SU-DHL-6 (cell line): ENCODE measurements at regions not wholly inside any gene's neighbourhood (a gene's known extent, or its start where the extent isn't known, plus 50 kb on each side); places are given as distances from the start of the nearest gene placed in this dataset.

Experiments used
- H2AFZ ChIP-seq: fragments of 200-600 bp; sonication (generic); 2 replicates; pipeline ENCODE4 v1.6.1; 2014; ENCODE audit warnings: low read depth, mild to moderate bottlenecking, moderate library complexity, mixed read lengths, antibody characterized with exemption, low read length; ENCODE audit not compliant: severe bottlenecking
- H3F3A ChIP-seq: fragments of 200-600 bp; shearing (Covaris generic); 2 replicates; pipeline ENCODE4 v1.6.0; 2016; ENCODE audit warnings: antibody characterized with exemption, mild to moderate bottlenecking; ENCODE audit not compliant: insufficient read depth
- H3K27ac ChIP-seq: fragments of 200-600 bp; sonication (generic); 2 replicates; pipeline ENCODE4 v1.5.1; 2016; ENCODE audit warnings: low read depth, mild to moderate bottlenecking, low read length, moderate library complexity, mixed read lengths
- H3K27me3 ChIP-seq: fragments of 200-600 bp; sonication (generic), shearing (Covaris generic); 2 replicates; pipeline ENCODE4 v1.6.0; 2014; ENCODE audit warnings: mild to moderate bottlenecking, low read length
- H3K36me3 ChIP-seq: fragments of 200-600 bp; sonication (generic); 2 replicates; pipeline ENCODE4 v1.6.1; 2014; ENCODE audit warnings: mild to moderate bottlenecking, low read length, mixed read lengths
- H3K4me2 ChIP-seq: fragments of 300-600, 200-600 bp; shearing (Covaris generic), sonication (generic); 2 replicates; pipeline ENCODE4 v1.6.0; 2014; ENCODE audit warnings: low read length, low read depth, mild to moderate bottlenecking; ENCODE audit not compliant: poor library complexity, severe bottlenecking
- H3K4me3 ChIP-seq: fragments of 200-600 bp; sonication (generic); 2 replicates; pipeline ENCODE4 v1.5.1; 2014; ENCODE audit warnings: antibody characterized with exemption, low read length, mild to moderate bottlenecking, mixed read lengths; ENCODE audit not compliant: insufficient read depth, poor library complexity, severe bottlenecking
- H3K79me2 ChIP-seq: fragments of 200-600 bp; sonication (generic); 2 replicates; pipeline ENCODE4 v1.6.1; 2014; ENCODE audit warnings: mild to moderate bottlenecking, low read length, moderate library complexity; ENCODE audit not compliant: insufficient read depth
- H3K9ac ChIP-seq: fragments of 200-600 bp; sonication (generic); 2 replicates; pipeline ENCODE4 v1.7.0; 2014; ENCODE audit warnings: mild to moderate bottlenecking, low read length
- H3K9me2 ChIP-seq: fragments of 200-600 bp; sonication (generic); replicated peaks from 2 replicates; pipeline ENCODE4 v1.6.1; 2014; ENCODE audit warnings: low read length; ENCODE audit not compliant: insufficient read depth
- H3K9me3 ChIP-seq: fragments of 200-600 bp; sonication (generic); 2 replicates; pipeline ENCODE4 v1.6.1; 2014; ENCODE audit warnings: low read length, mixed read lengths; ENCODE audit not compliant: insufficient read depth
- H4K20me1 ChIP-seq: fragments of 200-600 bp; sonication (generic); 2 replicates; pipeline ENCODE4 v1.6.1; 2014; ENCODE audit warnings: low read depth, mild to moderate bottlenecking, antibody characterized with exemption, low read length, moderate library complexity, mixed read lengths
- EZH2phosphoT487 ChIP-seq: fragments of 200-600 bp; sonication (generic), shearing (Covaris generic); conservative IDR thresholded peaks from 2 replicates; pipeline ENCODE4 v1.6.1; 2018; ENCODE audit warnings: mild to moderate bottlenecking, antibody characterized with exemption, low read length, moderate library complexity, mixed read lengths
- TF ChIP-seq, protein P1 (sequence below): fragments of 200-600 bp; sonication (generic); IDR thresholded peaks from one replicate; pipeline ENCODE4 v1.5.1; 2017; ENCODE audit warnings: antibody characterized with exemption, mild to moderate bottlenecking, low read length, moderate library complexity; ENCODE audit not compliant: insufficient read depth, poor library complexity, severe bottlenecking

DNA sequence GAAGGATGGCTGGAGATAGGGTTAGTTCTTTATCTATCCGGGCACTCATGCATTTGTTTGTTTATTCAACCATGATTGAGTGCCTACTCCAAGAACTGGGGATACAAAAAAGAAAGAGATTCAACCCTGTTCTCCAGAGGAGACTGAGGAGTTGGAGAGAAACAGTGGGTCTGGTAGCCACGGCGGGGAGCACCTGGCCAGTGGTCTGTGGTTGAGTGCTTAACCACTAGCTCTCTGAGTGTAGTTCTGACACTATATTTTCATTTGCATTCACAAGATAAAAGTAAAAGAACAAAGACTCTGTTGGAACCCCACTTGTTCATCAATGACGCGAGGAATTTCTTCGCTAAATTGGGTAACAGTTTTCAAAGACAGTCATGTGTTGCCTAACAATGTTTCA is 295.5 kb upstream of the MSX2 start:
- H3K27me3 ChIP-seq: no peaks in the 10 kb centered on the region
- no peak overlapping the region for H3K4me3 ChIP-seq
- H3K9ac ChIP-seq: no peak overlapping the region
- no peak for TF ChIP-seq EZH2phosphoT487
- TF ChIP-seq, protein P1, sequence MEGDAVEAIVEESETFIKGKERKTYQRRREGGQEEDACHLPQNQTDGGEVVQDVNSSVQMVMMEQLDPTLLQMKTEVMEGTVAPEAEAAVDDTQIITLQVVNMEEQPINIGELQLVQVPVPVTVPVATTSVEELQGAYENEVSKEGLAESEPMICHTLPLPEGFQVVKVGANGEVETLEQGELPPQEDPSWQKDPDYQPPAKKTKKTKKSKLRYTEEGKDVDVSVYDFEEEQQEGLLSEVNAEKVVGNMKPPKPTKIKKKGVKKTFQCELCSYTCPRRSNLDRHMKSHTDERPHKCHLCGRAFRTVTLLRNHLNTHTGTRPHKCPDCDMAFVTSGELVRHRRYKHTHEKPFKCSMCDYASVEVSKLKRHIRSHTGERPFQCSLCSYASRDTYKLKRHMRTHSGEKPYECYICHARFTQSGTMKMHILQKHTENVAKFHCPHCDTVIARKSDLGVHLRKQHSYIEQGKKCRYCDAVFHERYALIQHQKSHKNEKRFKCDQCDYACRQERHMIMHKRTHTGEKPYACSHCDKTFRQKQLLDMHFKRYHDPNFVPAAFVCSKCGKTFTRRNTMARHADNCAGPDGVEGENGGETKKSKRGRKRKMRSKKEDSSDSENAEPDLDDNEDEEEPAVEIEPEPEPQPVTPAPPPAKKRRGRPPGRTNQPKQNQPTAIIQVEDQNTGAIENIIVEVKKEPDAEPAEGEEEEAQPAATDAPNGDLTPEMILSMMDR: no peak
- no peak overlapping the region for H2AFZ ChIP-seq
- no peak overlapping the region for H3K4me2 ChIP-seq
- H3K36me3 ChIP-seq: no peaks in the 10 kb centered on the region
- no peak overlapping the region for H3K27ac ChIP-seq
- H3K9me3 ChIP-seq: no peaks in the 10 kb centered on the region
- H4K20me1 ChIP-seq: no peaks in the 10 kb centered on the region
- no peaks in the 10 kb centered on the region for H3K9me2 ChIP-seq
- no peaks in the 10 kb centered on the region for H3F3A ChIP-seq
- H3K79me2 ChIP-seq: no peaks in the 10 kb centered on the region

DNA sequence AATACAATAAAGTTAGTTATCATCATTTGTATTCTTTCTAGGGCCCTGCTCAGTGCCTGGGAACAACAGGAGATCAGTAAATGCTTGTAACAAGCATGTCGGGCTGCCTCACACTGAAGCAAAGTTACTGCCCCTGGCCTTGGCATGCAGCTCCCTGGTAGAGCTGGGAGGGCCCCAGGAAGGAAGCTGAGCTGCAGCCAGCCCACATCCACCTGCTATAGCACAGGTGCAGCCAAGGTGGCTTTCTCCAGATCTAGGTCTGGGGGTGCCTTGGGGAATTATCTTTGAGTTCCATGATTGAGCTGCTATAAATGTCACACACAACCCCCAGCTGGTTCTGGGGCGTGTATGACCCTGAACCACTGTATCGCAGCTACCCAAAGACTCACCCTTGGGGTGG is 293.4 kb upstream of the MSX2 start:
- Histone ChIP-seq H3K9me3 (no peaks in the 10 kb centered on the region), H3F3A (no peaks in the 10 kb centered on the region), H3K9me2 (no peaks in the 10 kb centered on the region), H3K4me2 (no peak overlapping the region), H3K79me2 (no peaks in the 10 kb centered on the region), H2AFZ (no peak overlapping the region), H4K20me1 (no peaks in the 10 kb centered on the region), H3K4me3 (no peak overlapping the region), H3K27me3 (no peaks in the 10 kb centered on the region), H3K27ac (no peak overlapping the region), H3K9ac (no peak overlapping the region), H3K36me3 (no peaks in the 10 kb centered on the region)
- TF ChIP-seq, protein P1: no peak
- TF ChIP-seq EZH2phosphoT487: no peak

DNA sequence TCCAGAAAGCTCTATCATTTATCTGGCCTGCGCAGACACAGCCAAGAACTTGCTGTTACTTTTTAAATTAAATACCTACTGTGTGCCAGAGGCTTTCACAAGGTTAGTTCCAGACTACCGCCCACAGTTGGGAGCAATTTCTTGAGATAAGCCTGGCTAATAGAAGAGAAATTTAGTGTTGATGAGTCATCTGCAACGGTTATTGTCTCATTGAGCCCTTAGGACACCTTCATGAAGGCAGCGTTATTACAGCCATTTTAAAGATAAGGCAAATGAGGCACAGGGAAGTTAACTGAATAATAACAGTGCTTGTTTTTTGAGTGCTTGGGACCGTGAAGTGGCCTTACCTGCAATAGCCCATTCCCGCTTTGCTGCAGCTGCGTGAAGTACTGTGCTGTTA is 292.9 kb upstream of the MSX2 start:
- Histone ChIP-seq H2AFZ (no peak overlapping the region), H4K20me1 (no peaks in the 10 kb centered on the region), H3K9ac (no peak overlapping the region), H3K4me3 (no peak overlapping the region), H3K9me2 (no peaks in the 10 kb centered on the region), H3K27me3 (no peaks in the 10 kb centered on the region), H3F3A (no peaks in the 10 kb centered on the region), H3K9me3 (no peaks in the 10 kb centered on the region), H3K36me3 (no peaks in the 10 kb centered on the region), H3K27ac (no peak overlapping the region), H3K79me2 (no peaks in the 10 kb centered on the region), H3K4me2 (no peak overlapping the region)
- no peak for TF ChIP-seq EZH2phosphoT487
- TF ChIP-seq, protein P1: no peak

DNA sequence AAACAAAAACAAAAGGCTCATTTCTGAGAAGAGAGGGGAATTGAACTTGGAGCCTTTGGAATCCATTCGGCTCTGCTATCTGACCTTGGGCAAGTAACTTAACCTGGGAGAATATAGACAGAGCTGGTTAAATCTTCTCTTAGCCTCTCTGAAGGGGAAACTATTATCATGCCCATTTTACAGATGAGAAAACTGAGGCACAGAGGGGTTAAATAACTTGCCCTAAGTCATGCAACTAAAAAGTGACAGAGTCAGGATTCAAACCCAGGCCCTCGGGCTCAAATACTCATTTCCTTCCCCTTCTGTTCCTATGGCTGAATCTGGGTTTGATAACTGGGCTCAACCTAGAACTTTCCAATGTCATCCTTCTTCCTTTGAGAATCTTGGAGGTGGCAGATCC is 291.3 kb upstream of the MSX2 start:
- H3K9me2 ChIP-seq: no peaks in the 10 kb centered on the region
- no peaks in the 10 kb centered on the region for H4K20me1 ChIP-seq
- H3K9me3 ChIP-seq: no peaks in the 10 kb centered on the region

More for the DNA sequence above, 291.3 kb upstream of the MSX2 start:
- Histone ChIP-seq H3K4me3 (no peak overlapping the region), H3K27ac (no peak overlapping the region), H3K36me3 (no peaks in the 10 kb centered on the region), H3K9ac (no peak overlapping the region), H2AFZ (no peak overlapping the region), H3K4me2 (no peak overlapping the region), H3F3A (no peaks in the 10 kb centered on the region), H3K27me3 (no peaks in the 10 kb centered on the region), H3K79me2 (no peaks in the 10 kb centered on the region)
- TF ChIP-seq EZH2phosphoT487: no peak
- TF ChIP-seq, protein P1: no peak
